Liver (tissue), 8 donors: ENCODE measurements at regions not wholly inside any gene's neighbourhood (a gene's known extent, or its start where the extent isn't known, plus 50 kb on each side); places are given as distances from the start of the nearest gene placed in this dataset.

Experiments
- DNase-seq: peaks from one replicate; pipeline ENCODE4 v3.0.0-alpha.2; 2017; ENCODE audit warnings: low spot score
- H3K27ac ChIP-seq, 2 donors: one replicate each; pipeline ENCODE4 v1.7.0; 2013; ENCODE audit warnings: inconsistent platforms in 2 of 2, low read length in 2 of 2, control low read depth in 1 of 2, low read depth in 1 of 2, mild to moderate bottlenecking in 1 of 2
- H3K27me3 ChIP-seq, 4 donors: one replicate each; pipeline versions ENCODE4 v1.6.1 to v1.7.0; 2013; ENCODE audit warnings: low read length in 3 of 4, inconsistent platforms in 1 of 4, mild to moderate bottlenecking in 1 of 4, moderate library complexity in 1 of 4; ENCODE audit not compliant: control insufficient read depth in 4 of 4, insufficient read depth in 4 of 4
- H3K36me3 ChIP-seq, 4 donors: one replicate each; pipeline versions ENCODE4 v1.6.1 to v1.7.0; 2013; ENCODE audit warnings: low read length in 3 of 4, mild to moderate bottlenecking in 3 of 4, low read depth in 1 of 4, moderate library complexity in 1 of 4; ENCODE audit not compliant: control insufficient read depth in 4 of 4, insufficient read depth in 3 of 4
- H3K4me1 ChIP-seq, 4 donors: one replicate each; pipeline versions ENCODE4 v1.6.1 to v1.7.0; 2013; ENCODE audit warnings: low read length in 3 of 4, mild to moderate bottlenecking in 3 of 4, moderate library complexity in 1 of 4; ENCODE audit not compliant: control insufficient read depth in 4 of 4, insufficient read depth in 4 of 4
- H3K4me3 ChIP-seq, 3 donors: one replicate each; pipeline versions ENCODE4 v1.6.1 to v1.7.0; 2013; ENCODE audit warnings: low read length in 3 of 3, control low read depth in 1 of 3, low read depth in 1 of 3, mild to moderate bottlenecking in 1 of 3
- H3K9ac ChIP-seq, 2 donors: one replicate each; pipeline ENCODE4 v1.7.0; 2013; ENCODE audit warnings: low read length in 2 of 2, mild to moderate bottlenecking in 2 of 2, moderate library complexity in 2 of 2, control low read depth in 1 of 2, low read depth in 1 of 2
- H3K9me3 ChIP-seq, 4 donors: one replicate each; pipeline versions ENCODE4 v1.6.1 to v1.7.0; 2013; ENCODE audit warnings: low read length in 3 of 4; ENCODE audit not compliant: control insufficient read depth in 4 of 4
- CTCF ChIP-seq: fragments of 150-350 bp; IDR thresholded peaks from 2 replicates; pipeline ENCODE4 v1.5.1; 2017; ENCODE audit warnings: improper control_type of control experiment, low read depth, low read length; ENCODE audit not compliant: missing input control
- EGR1 ChIP-seq, 2 donors: IDR thresholded peaks; 2 replicates each; pipeline ENCODE4 v1.6.1; 2016 to 2018; ENCODE audit warnings: antibody characterized with exemption in 2 of 2, low read depth in 2 of 2
- FOXA1 ChIP-seq: IDR thresholded peaks from 2 replicates; pipeline ENCODE4 v1.6.1; 2016; ENCODE audit warnings: antibody characterized with exemption
- FOXA2 ChIP-seq: IDR thresholded peaks from 2 replicates; pipeline ENCODE4 v1.6.1; 2016; ENCODE audit warnings: antibody characterized with exemption
- GABPA ChIP-seq, 2 donors: IDR thresholded peaks in 1 of 2; conservative IDR thresholded peaks in 1 of 2; 2 replicates each; pipeline ENCODE4 v1.6.1; 2016; ENCODE audit warnings: antibody characterized with exemption in 2 of 2, mild to moderate bottlenecking in 1 of 2, moderate library complexity in 1 of 2
- HNF4A ChIP-seq, 2 donors: conservative IDR thresholded peaks; 2 replicates each; pipeline ENCODE4 v1.6.1; 2016; ENCODE audit warnings: antibody characterized with exemption in 2 of 2, mild to moderate bottlenecking in 2 of 2
- JUND ChIP-seq, 2 donors: IDR thresholded peaks; 2 replicates each; pipeline ENCODE4 v1.6.1; 2016; ENCODE audit warnings: antibody characterized with exemption in 2 of 2
- MAX ChIP-seq: IDR thresholded peaks from 2 replicates; pipeline ENCODE4 v1.6.1; 2016; ENCODE audit warnings: antibody characterized with exemption
- NR2F2 ChIP-seq: IDR thresholded peaks from 2 replicates; pipeline ENCODE4 v1.6.1; 2016; ENCODE audit warnings: antibody characterized with exemption
- RAD21 ChIP-seq, 2 donors: IDR thresholded peaks; 2 replicates each; pipeline ENCODE4 v1.6.1; 2016; ENCODE audit warnings: antibody characterized with exemption in 2 of 2, mild to moderate bottlenecking in 2 of 2
- REST ChIP-seq: IDR thresholded peaks from 2 replicates; pipeline ENCODE4 v1.6.1; 2016; ENCODE audit warnings: antibody characterized with exemption, mild to moderate bottlenecking
- RXRA ChIP-seq, 2 donors: IDR thresholded peaks; 2 replicates each; pipeline ENCODE4 v1.6.1; 2017 to 2018; ENCODE audit warnings: antibody characterized with exemption in 2 of 2, mild to moderate bottlenecking in 1 of 2
- TAF1 ChIP-seq: conservative IDR thresholded peaks from 2 replicates; pipeline ENCODE4 v1.6.1; 2016; ENCODE audit warnings: antibody characterized with exemption, mild to moderate bottlenecking
- YY1 ChIP-seq: IDR thresholded peaks from 2 replicates; pipeline ENCODE4 v1.6.1; 2016; ENCODE audit warnings: antibody characterized with exemption, mild to moderate bottlenecking
- WGBS: extraction: QIAGEN DNeasy Blood & Tissue Kit; methylation state at CpG from one replicate; pipeline ENCODE4 v1.1.7; 2013; 5-methylcytosine and 5-hydroxymethylcytosine counted together
- donor health status: healthy.
- donor health status: healthy.
- donor health status: healthy.
- donor health status: healthy.
- donor health status: healthy.

- H3K27me3 ChIP-seq = no peaks in the 10 kb centered on the region
- DNase-seq = no peak
- no peaks in the 10 kb centered on the region for H3K36me3 ChIP-seq
- no peaks in the 10 kb centered on the region for H3K9me3 ChIP-seq
- H3K4me1 ChIP-seq = no peaks in the 10 kb centered on the region
- H3K9ac ChIP-seq = no peak overlapping the region
- 96% methylated on average over 4 of the region's 4 CpGs for WGBS
- TF ChIP-seq MAX (no peak), NR2F2 (no peak), REST (no peak), RAD21 (IDR thresholded peaks at IDR 0.05) (no peak), FOXA2 (no peak), TAF1 (no peak), HNF4A (conservative IDR thresholded peaks at IDR 0.05) (no peak), RXRA (IDR thresholded peaks at IDR 0.05) (no peak)
- no peak overlapping the region for H3K27ac ChIP-seq
- H3K4me3 ChIP-seq = no peak overlapping the region
These were observed 158.1 kb upstream of the HMHB1 start for GRCh38 chr5:143653766-143654282.

GRCh38 chr5:143653256-143653655, 158.7 kb upstream of the HMHB1 start:
- no peak for DNase-seq
- Histone ChIP-seq H3K36me3 (no peaks in the 10 kb centered on the region), H3K9me3 (no peaks in the 10 kb centered on the region), H3K27me3 (no peaks in the 10 kb centered on the region), H3K4me1 (no peaks in the 10 kb centered on the region), H3K9ac (no peak overlapping the region), H3K4me3 (no peak overlapping the region), H3K27ac (no peak overlapping the region)
- WGBS = 93% methylated on average over 2 of the region's 2 CpGs
- no peak for TF ChIP-seq RAD21 (IDR thresholded peaks at IDR 0.05)
- TF ChIP-seq REST = no peak
- no peak for TF ChIP-seq TAF1
- TF ChIP-seq JUND (IDR thresholded peaks at IDR 0.05) = no peak
- TF ChIP-seq MAX = no peak
- no peak for TF ChIP-seq CTCF
- TF ChIP-seq NR2F2 = no peak
- TF ChIP-seq RXRA (IDR thresholded peaks at IDR 0.05) = no peak
- no peak for TF ChIP-seq YY1
- no peak for TF ChIP-seq EGR1 (IDR thresholded peaks at IDR 0.05; ENCODE audit: low read depth in 2 of 2)
- no peak for TF ChIP-seq FOXA1
- TF ChIP-seq GABPA (IDR thresholded peaks at IDR 0.05 in 1 of 2, conservative IDR thresholded peaks at IDR 0.05 in 1 of 2) = no peak
